ENCODE measurements at regions not wholly inside any gene's neighbourhood (a gene's known extent, or its start where the extent isn't known, plus 50 kb on each side); places are given as distances from the start of the nearest gene placed in this dataset.

- TF ChIP-seq CTCF (conservative IDR thresholded peaks at IDR 0.05; ENCODE audit: low read depth, low read length) (no peak), EZH2 (IDR thresholded peaks at IDR 0.05; ENCODE audit: low read length, unreplicated experiment) (no peak), EZH2phosphoT487 (IDR thresholded peaks at IDR 0.05; ENCODE audit: borderline replicate concordance, low read length) (no peak)
These were observed 62.7 kb upstream of the GABRE start for GRCh38 chrX:152037183-152037582.

Data from PC-3 (cell line).